ELR (cell line): ENCODE measurements at regions not wholly inside any gene's neighbourhood (a gene's known extent, or its start where the extent isn't known, plus 50 kb on each side); places are given as distances from the start of the nearest gene placed in this dataset.
"Not testable (repeated sequence)": the region's sequence is repeated elsewhere in the genome, so short reads cannot be mapped to it uniquely, and the experiment has no call there.

Experiments used
- DNase-seq: peaks from one replicate; pipeline ENCODE4 v3.0.0-alpha.2; 2015; ENCODE audit warnings: low read depth

- no peak for DNase-seq
These were observed 125.6 kb upstream of the GMNC start for GRCh38 chr3:190988102-190988501.

- no peak for DNase-seq
These were observed 122.2 kb upstream of the GMNC start for GRCh38 chr3:190984502-190985244.

GRCh38 chr3:190983875-190984274 is 121.4 kb upstream of the GMNC start:
- DNase-seq, result no peak

GRCh38 chr3:190973771-190974170 is 111.3 kb upstream of the GMNC start:
- no peak for DNase-seq

- peak; percentile 43 for DNase-seq
These were observed 110.4 kb upstream of the GMNC start for GRCh38 chr3:190972840-190973270.

GRCh38 chr3:190972196-190972595 is 109.7 kb upstream of the GMNC start:
- no peak for DNase-seq

GRCh38 chr3:190970560-190970959 is 108.1 kb upstream of the GMNC start:
- no peak for DNase-seq

DNA sequence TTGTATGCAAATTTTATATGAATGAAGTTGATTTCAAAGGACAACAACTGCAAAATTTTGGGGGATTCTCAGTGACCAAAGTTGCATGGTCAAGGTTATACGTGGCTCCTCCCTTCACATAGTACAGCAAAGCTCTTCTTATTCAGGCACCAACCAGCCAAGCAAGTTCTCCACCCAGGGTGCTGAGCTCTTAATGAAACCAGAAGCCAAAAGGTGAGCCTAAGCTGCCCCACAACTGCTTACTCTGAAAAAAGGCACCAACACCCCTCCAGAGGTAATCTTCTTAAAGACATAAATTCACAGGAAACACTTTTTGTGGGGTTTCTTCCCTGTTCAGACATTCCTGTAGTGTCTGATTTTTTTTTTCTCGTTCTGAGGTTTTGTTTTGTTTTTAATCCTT is 106.1 kb upstream of the GMNC start:
- DNase-seq, result no peak

DNA sequence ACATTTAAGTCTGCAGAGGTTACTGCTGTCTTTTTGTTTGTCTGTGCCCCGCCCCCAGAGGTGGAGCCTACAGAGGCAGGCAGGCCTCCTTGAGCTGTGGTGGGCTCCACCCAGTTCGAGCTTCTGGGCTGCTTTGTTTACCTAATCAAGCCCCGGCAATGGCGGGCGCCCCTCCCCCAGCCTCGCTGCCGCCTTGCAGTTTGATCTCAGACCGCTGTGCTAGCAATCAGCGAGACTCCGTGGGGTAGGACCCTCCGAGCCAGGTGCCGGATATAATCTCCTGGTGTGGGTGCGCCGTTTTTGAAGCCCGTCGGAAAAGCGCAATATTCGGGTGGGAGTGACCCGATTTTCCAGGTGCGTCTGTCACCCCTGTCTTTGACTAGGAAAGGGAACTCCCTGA is 102.4 kb upstream of the GMNC start:
- DNase-seq, result not testable (repeated sequence)

DNA sequence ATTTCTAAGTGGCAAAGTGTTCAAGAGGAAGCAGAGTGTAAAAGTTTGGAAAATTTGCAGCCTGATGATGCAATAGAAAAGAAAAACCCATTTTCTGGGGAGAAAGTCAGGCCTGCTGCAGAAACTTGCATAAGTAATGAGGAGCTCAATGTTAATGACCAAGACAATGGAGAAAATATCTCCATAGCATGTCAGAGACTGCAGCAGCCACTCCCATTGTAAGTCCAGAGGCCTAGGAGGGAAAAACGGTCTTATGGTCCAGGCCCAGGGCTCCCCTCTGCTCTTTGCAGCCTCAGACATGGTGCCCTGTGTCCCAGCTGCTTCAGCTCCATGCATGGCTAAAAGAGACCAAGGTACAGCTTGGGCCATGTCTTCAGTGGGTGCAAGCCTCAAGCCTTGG is 96.6 kb upstream of the GMNC start:
- no peak for DNase-seq

DNA sequence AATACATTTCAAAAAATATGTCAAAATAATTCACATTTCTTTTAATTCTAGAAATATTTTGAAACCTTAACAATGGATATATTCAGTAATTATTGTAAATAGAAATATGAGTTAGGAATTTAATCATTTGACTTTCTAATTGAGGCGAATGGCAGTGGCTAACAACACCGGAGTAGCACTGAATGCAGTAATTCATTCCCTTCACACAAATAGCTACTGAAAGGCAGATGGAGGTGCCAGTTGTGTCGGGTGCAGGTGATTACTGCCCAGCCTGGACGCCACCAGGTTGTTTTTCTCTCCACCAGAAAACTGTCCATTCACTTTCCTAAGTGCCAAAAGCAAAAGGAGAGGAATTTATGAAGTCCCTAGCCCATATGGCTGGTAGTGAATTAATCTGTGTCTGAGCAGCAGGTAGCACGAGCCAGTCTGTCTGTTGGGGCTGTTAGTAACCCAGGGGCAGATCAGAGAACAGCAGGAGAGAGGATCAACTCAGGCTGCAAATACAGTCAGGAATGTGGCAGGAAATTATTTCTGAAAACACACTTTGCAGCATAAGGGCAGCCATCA is 79.3 kb upstream of the GMNC start:
- DNase-seq, result no peak

DNA sequence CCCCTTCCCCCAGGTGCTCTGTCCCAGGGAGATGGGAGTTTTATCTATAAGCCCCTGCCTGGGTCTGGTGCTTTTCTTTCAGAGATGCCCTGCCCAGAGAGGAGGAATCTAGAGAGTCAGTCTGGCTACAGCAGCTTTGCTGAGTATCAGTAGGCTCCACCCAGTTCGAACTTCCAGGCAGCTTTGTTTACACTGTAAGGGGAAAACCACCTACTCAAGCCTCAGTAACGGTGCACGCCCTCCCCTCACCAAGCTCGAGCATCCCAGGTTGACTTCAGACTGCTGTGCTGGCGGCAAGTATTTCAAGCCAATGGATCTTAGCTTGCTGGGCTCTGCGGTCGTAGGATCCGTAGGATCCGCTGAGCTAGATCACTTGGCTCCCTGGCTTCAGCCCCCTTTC is 72.1 kb upstream of the GMNC start:
- not testable (repeated sequence) for DNase-seq

DNA sequence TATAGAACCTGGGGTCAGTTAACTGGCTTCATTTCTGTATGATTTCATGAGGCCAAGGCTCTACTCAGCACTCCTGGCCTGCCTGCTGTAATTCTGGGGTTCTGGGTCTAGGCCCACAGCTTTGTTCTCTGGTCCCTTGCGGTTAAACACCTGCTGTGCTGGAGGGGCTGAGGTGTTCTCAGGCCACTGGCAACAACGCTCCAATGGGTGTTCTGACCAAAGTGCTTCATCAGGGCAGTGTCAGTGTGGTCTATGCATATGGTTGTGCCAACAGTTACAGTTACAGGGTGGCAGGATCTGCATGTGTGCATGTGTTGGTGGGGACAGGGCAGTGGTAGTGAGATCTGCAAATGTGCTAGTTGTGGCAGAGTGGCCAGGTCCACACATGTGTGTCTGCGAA is 64.1 kb upstream of the GMNC start:
- DNase-seq, result no peak

- peak; percentile 17 for DNase-seq
These were observed 50.2 kb upstream of the GMNC start for GRCh38 chr3:190912736-190913135.
